HG03066 (cell line): ENCODE measurements at regions not wholly inside any gene's neighbourhood (a gene's known extent, or its start where the extent isn't known, plus 50 kb on each side); places are given as distances from the start of the nearest gene placed in this dataset.
"Not testable (repeated sequence)": the region's sequence is repeated elsewhere in the genome, so short reads cannot be mapped to it uniquely, and the experiment has no call there.

Experiments
- ATAC-seq: cut with Tn5 transposase; IDR thresholded peaks from one replicate; pipeline ENCODE4 v1.9.1; 2021; ENCODE audit warnings: low read depth; ENCODE audit not compliant: unreplicated experiment

GRCh38 chr5:99191206-99191745 lies 262.5 kb upstream of the CHD1 start:
- ATAC-seq: no peak

- no peak for ATAC-seq
Measured at GRCh38 chr5:99187611-99188010, 258.8 kb upstream of the CHD1 start.

DNA sequence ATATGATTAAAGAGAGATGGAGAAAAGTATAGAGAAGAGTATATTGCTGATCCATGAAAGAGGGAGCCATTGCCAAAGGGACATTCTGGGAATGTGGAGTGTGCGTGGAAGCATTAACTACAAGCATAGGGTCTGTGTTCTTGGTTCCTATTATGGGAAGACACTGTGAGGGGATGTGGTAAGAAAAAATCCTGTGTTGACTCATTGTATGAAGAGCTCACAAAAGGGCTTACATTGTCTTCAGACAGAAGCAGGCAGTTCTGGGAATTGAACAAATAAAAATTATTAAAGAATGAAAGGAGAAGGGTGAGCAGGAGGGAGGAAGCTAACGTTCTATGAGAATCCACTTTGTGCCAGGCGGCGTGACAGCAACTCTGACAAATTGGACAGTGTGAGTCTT lies 250.4 kb upstream of the CHD1 start:
- no peak for ATAC-seq

GRCh38 chr5:99177796-99178195 lies 249.0 kb upstream of the CHD1 start:
- ATAC-seq: no peak

DNA sequence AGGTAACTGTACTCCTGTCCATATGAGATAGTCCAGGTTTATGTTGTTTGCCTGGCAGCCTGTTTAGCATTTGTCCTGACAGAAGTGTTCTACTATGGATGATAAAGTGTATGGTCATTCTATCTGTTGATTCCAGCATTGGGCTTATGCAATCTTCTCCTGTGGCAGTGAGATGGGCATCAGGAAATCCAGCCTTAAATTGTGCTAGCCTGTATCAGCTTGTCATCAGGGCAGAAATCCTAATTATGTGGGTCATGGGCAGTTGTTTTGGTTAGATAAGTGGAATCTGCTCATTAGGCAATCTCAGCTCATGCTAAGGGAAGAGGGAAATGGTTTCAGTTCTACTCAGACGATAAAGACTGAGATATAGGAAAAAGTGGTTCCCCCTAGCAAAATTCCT lies 247.4 kb upstream of the CHD1 start:
- no peak for ATAC-seq

DNA sequence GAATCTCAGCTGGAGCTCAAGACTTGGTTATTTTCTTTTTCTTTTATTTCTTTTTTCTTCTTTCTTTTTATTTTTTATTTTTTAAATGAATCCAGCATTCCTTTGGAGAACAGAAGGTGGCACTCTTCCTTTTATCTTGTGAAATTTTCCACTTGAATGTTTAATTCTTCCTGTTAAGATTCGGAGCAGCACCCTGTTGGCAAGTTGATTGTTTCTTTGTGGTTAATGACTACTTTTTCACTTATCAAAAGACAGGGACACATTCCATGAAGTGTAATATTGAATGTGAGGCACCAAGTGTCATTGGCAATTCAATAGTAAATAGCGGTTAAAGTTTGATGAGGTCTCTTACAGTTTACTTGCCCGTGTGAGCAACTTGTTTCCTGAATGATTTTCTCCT lies 240.5 kb upstream of the CHD1 start:
- no peak for ATAC-seq

DNA sequence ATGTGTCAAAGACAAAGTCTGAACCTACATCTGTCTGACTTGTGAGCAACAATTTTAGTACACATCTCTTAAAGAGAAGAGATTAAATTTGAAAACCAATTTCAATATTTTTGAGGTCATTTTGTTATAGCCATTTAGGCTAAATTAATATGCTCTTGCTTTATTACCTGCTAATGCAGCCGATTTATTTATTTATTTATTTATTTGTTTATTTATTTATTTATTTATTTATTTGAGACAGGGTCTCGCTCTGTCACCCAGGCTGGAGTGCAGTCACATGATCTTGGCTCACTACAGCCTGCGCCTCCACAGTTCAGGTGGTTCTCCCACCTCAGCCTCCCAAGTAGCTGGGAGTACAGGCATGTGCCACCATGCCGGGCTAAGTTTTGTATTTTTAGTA lies 232.7 kb upstream of the CHD1 start:
- not testable (repeated sequence) for ATAC-seq

GRCh38 chr5:99156688-99157087 lies 227.9 kb upstream of the CHD1 start:
- no peak for ATAC-seq

GRCh38 chr5:99143283-99143795 lies 214.5 kb upstream of the CHD1 start:
- not testable (repeated sequence) for ATAC-seq

DNA sequence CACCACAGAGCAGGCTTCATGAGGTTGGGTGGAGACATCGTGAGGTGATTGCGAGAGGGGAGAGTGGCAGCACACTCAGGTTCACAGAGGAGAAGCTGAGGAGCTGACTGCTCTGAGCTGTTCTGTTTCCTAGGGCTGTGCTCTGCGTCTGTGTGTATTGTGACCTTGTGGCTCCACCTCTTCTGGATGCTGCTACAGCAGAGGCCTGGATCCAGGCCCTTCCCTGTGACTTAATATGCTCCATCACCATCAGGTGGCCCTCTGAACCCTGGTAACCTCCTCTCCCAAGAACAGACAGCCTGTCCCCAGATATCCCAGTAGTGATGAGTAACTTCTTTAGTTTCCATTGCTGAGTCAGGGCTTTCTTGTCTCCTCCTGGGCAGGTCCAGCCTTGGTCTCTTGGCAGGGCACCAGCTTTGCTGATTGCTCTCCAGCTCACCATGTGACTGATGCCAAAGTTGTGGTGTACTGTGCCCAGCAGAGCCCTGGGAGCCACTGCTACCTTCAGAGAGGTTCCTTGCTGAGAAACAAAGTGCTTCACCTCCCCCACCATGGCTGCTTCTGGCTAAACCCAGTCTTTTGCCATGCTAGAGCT lies 212.8 kb upstream of the CHD1 start:
- no peak for ATAC-seq

GRCh38 chr5:99138911-99139310 lies 210.1 kb upstream of the CHD1 start:
- no peak for ATAC-seq

GRCh38 chr5:99133921-99134320 lies 205.1 kb upstream of the CHD1 start:
- no peak for ATAC-seq

- no peak for ATAC-seq
Measured at GRCh38 chr5:99129768-99130501, 201.1 kb upstream of the CHD1 start.

DNA sequence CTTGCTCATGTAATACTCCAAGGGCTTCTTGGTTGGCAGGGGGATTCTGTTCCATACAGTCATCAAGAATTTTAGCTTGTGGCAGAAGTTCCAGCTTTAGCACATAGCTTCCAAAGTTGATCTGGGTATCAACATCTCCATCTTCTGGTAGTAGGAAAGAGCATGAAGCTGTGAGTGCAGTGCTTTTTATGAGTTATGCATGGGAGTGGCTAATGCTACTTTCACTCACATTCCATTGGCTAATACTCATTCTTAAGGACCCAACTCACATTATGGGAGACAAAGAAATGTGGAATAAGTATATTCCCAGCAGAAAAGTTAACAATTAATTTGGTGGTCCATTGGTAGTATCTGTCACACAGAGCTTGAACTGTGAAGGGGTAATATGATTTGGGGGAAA lies 194.2 kb upstream of the CHD1 start:
- ATAC-seq: no peak

DNA sequence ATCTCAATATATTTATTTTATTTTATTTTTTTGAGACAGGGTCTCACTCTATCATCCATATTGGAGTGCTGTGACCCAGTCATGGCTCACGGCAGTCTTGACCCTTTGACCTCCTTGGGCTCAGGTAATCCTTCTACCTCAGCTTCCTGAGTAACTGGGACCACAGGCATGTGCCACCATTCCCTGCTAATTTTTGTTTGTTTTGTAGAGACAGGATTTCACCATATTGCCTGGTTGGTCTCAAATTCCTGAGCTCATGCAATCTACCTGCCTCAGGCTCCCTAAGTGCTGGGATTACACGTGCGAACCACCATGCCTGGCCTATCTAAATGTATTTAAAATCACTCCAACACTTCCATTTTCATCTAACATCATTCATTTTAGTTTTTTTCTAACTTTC lies 190.5 kb upstream of the CHD1 start:
- ATAC-seq: no peak

DNA sequence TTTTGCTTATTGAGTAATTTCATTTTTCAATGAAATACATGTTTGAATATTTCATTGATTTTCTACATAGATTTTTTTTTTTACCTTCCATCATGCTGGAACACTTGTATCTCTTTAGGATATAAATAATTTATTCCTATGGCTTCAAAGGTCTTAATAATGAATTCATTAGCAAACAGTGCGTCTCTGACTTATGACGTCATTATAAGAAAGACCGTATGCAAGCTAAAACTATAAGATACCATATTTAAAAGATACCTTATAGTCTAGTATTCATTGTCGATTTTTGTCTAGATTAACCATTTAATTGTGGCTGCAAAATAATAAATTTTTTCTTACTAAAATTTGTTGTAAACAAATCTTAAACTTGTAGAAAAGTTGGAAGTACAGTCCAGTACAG lies 187.7 kb upstream of the CHD1 start:
- no peak for ATAC-seq

DNA sequence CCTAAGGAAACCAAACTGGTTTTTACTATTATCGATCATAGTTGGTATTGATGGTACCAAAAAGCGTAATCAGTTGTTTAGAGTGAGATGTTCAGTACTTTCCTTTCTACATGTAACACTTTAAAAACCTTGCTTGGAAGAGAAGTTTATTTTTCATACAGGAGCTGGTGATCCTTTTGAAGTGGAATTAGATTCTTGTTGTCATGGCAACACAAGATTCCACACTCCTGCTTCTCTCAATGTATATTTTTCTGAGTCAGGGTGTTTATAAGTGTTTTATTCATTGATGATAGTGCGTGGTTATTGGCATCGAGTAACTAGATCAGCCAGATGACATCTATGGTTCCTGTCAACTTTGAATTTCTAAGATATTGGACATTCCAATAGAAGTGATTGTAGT lies 181.1 kb upstream of the CHD1 start:
- ATAC-seq: no peak

GRCh38 chr5:99105216-99105615 lies 176.4 kb upstream of the CHD1 start:
- ATAC-seq: no peak

DNA sequence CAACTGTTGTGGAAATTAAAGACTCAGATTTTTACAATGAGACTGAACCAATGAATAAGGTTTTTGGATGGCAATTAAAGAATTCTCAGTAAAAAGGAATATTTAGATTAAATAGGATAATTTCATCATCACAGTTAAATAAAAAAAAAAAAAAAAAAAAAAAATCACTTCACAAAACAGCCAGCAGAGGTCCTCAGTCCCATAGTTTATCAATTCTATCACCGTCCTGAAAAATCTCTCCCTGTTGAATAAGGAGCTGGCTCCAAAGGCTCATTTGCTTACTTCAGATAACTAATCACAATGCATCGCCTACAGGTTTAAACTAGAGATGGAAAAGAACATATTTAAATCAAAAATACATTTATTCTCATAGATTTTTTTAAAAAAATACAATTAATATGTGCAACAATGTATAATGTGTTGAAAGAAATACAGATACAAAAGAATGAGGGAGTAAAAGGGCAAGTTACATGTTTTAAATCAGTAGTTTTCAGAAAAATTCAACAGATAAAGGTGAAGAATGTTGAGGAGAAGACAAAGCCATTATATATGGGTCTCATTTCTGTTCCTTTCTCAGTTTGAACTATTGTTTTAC lies 175.8 kb upstream of the CHD1 start:
- no peak for ATAC-seq

- no peak for ATAC-seq
Measured at GRCh38 chr5:99102073-99102697, 173.4 kb upstream of the CHD1 start.

GRCh38 chr5:99099691-99100090 lies 170.9 kb upstream of the CHD1 start:
- no peak for ATAC-seq
